22Rv1 (cell line): ENCODE measurements at regions not wholly inside any gene's neighbourhood (a gene's known extent, or its start where the extent isn't known, plus 50 kb on each side); places are given as distances from the start of the nearest gene placed in this dataset.

Source experiments
- H3K27ac ChIP-seq: fragments of 450-650 bp; 2 replicates; pipeline ENCODE4 v1.5.1; 2017
- ZFX ChIP-seq: fragments of 450-650 bp; IDR thresholded peaks from 2 replicates; pipeline ENCODE4 v1.6.1; 2017; ENCODE audit warnings: antibody characterized with exemption, borderline replicate concordance
- TF ChIP-seq, protein P1 (sequence below): fragments of 450-650 bp; IDR thresholded peaks from 2 replicates; pipeline ENCODE4 v1.5.1; 2017; ENCODE audit warnings: mild to moderate bottlenecking

DNA sequence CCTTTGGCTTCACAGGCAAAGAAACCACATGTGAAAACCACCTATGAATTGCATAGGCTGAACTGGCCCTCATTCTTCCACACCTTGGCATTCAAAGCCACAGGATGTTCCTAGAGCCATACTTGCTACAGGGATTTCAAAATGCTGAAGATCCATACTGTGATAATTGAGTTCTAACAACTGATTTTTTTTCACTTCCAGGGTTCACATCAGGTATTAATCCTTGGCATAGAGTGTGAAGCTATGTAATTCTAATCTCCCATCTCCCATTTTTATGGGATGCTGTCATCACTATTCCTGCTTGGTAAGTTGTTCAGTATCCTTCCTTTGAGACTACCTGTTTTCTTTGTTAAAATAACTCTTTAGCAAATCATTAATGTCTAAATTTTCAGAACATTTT is 1569.2 kb upstream of the ADGRL3 start:
- peak overlapping the region; percentile 68 for H3K27ac ChIP-seq
- TF ChIP-seq ZFX = no peak
- TF ChIP-seq, protein P1, sequence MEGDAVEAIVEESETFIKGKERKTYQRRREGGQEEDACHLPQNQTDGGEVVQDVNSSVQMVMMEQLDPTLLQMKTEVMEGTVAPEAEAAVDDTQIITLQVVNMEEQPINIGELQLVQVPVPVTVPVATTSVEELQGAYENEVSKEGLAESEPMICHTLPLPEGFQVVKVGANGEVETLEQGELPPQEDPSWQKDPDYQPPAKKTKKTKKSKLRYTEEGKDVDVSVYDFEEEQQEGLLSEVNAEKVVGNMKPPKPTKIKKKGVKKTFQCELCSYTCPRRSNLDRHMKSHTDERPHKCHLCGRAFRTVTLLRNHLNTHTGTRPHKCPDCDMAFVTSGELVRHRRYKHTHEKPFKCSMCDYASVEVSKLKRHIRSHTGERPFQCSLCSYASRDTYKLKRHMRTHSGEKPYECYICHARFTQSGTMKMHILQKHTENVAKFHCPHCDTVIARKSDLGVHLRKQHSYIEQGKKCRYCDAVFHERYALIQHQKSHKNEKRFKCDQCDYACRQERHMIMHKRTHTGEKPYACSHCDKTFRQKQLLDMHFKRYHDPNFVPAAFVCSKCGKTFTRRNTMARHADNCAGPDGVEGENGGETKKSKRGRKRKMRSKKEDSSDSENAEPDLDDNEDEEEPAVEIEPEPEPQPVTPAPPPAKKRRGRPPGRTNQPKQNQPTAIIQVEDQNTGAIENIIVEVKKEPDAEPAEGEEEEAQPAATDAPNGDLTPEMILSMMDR = no peak

DNA sequence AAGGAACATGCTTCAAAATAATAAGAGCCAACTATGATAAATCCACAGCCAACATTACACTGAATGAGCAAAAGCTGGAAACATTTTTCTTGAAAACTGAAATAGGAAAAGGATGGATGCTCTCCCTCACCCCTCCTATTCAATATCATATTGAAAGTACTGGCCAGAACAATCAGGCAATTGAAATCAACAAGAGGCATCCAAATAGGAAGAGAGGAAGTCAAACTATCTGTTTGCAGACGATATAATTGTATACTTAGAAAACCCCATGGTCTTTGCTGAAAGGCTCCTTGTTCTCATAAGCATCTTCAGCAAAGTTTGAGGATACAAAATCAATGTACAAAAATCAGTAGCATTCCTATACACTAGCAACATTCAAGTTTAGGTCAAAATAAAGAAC is 1562.5 kb upstream of the ADGRL3 start:
- TF ChIP-seq, protein P1 = no peak
- no peak overlapping the region for H3K27ac ChIP-seq

DNA sequence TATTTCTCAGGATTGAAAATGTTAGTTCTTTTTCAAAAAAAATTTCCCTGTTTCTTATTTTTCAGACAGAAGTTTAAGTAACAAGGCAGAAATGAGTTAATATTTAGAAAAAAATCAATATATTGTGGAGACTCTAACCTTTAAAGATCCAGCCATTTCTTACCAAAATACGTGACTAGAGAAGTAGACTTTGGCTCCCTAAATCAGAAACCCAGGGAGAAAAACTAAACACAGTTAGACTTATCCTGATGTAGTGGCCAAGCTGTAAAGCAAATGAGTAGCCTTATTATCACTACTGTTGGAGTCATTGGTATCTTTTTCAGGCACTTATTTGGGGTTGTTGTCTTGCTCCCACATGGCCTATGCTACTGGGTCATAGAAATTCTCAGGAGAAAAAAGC is 1556.4 kb upstream of the ADGRL3 start:
- no peak for TF ChIP-seq ZFX
- TF ChIP-seq, protein P1 = no peak
- H3K27ac ChIP-seq = no peak overlapping the region

DNA sequence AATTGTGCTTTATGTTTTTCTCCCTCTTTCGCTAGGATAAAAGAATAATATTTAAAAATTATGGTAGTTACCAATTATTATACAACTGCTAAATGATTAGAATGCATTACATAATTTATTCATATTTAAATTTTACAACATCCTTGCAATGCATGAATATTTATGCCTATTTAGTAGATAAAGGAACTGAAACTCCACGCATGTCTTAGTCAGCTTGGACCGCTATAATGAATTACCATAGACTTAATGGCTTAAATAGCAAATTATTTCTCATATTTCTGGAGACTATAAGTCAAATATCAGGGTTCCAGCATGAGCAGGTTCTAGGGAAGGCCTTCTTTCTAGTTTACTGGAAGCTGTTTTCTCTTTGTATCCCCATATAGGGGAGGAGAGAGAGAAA is 1555.4 kb upstream of the ADGRL3 start:
- no peak overlapping the region for H3K27ac ChIP-seq
- no peak for TF ChIP-seq ZFX
- TF ChIP-seq, protein P1 = no peak

DNA sequence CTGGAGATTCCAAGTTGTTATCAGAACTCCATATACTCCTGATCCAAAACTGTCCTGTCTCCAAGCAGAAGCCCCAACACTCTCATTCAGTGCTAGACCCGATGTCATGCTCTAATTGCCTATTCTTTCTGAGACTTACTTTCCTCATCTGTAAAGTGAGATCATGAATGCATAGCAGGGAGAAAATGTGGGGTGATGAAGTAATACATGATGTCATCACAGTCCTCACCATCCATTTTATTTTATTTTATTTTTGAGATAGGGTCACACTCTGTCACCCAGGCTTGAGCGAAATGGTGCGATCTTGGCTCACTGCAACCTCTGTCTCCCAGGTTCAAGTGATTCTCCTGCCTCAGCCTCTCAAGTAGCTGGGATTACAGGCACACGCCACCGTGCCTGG is 1554.0 kb upstream of the ADGRL3 start:
- no peak for TF ChIP-seq ZFX
- TF ChIP-seq, protein P1 = no peak
- H3K27ac ChIP-seq = no peak overlapping the region

DNA sequence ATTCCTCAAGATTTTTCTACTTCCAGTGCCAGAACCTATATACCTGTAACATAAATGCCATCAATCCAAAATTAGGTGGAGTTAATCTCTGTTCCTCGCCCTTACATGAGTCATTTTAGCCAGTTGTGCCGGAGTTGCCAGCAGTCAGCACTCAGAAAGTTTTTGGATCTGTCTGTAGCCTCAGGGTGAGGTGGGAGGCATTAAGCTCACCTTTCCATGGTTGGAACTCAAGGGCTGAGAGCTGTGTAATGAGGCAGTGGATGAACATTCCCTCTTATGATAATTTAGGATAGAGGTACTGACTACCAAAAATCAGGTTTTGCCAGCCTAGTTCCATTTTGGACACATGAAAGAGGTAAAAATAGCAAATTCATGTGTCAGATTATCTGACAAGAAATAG is 1553.1 kb upstream of the ADGRL3 start:
- no peak overlapping the region for H3K27ac ChIP-seq
- TF ChIP-seq ZFX = no peak
- TF ChIP-seq, protein P1 = no peak

DNA sequence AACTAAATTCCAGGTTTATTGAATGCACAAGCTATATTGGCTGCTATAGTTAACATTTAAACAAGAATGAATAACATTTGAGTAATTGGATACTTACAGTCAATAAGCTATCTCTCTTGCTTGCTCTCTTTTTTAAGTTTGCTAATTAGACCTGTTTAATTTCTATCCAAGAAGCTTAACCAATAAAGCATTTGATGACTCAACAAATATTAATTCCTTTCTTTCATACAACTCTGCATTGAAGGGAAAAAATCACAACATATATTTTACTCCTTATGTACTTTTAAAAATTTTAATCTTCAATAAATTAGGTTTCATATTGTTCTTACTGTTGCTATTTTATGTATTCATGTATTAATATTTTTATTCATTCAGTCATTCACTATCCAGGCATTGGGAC is 1552.6 kb upstream of the ADGRL3 start:
- TF ChIP-seq ZFX = no peak
- TF ChIP-seq, protein P1 = no peak
- no peak overlapping the region for H3K27ac ChIP-seq
